BLaER1 (cell line): ENCODE measurements at regions not wholly inside any gene's neighbourhood (a gene's known extent, or its start where the extent isn't known, plus 50 kb on each side); places are given as distances from the start of the nearest gene placed in this dataset.

Source experiments
- H3K27ac ChIP-seq: shearing (Covaris generic); formaldehyde crosslinking; 2 replicates; pipeline ENCODE4 v1.8.1; 2022
- H3K27me3 ChIP-seq: shearing (Covaris generic); formaldehyde crosslinking; 2 replicates; pipeline ENCODE4 v1.8.1; 2022
- H3K36me3 ChIP-seq: shearing (Covaris generic); formaldehyde crosslinking; 2 replicates; pipeline ENCODE4 v1.8.1; 2022
- H3K4me1 ChIP-seq: shearing (Covaris generic); formaldehyde crosslinking; 2 replicates; pipeline ENCODE4 v1.8.1; 2022
- H3K4me2 ChIP-seq: shearing (Covaris generic); formaldehyde crosslinking; 2 replicates; pipeline ENCODE4 v1.8.1; 2022
- H3K4me3 ChIP-seq: shearing (Covaris generic); formaldehyde crosslinking; 2 replicates; pipeline ENCODE4 v1.8.1; 2022
- H3K9ac ChIP-seq: shearing (Covaris generic); formaldehyde crosslinking; 2 replicates; pipeline ENCODE4 v1.8.1; 2022
- H3K9me3 ChIP-seq: shearing (Covaris generic); formaldehyde crosslinking; 2 replicates; pipeline ENCODE4 v1.8.1; 2022
- H4K20me1 ChIP-seq: shearing (Covaris generic); formaldehyde crosslinking; 2 replicates; pipeline ENCODE4 v1.8.1; 2022
- Cebpa-rat ChIP-seq: shearing (Covaris generic); IDR thresholded peaks from 2 replicates; pipeline ENCODE4 v1.8.1; 2022

DNA sequence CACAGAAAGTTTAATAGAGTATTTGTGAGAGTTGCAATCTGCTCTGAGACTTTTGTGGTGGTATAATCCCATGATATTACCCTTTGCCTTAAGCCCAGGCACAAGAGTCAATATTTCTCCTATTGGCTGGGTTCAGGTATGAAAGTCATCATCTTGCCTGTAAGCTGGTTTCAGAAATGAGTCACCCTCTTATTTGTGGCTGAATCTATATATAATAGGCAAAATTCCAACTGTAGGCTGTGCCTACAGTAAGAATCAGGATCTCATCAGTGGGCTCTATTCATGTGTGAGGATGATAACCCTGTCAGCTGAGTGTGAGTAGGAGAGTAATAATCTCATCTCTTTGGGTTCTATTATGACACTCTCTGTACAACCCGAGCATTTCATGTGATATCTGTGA lies 2103.1 kb downstream of the TP53TG3F start:
- no peak overlapping the region for H3K27ac ChIP-seq
- no peak overlapping the region for H3K4me3 ChIP-seq
- H3K27me3 ChIP-seq, result no peaks in the 10 kb centered on the region
- H3K36me3 ChIP-seq, result no peaks in the 10 kb centered on the region
- H4K20me1 ChIP-seq, result no peaks in the 10 kb centered on the region
- no peaks in the 10 kb centered on the region for H3K9me3 ChIP-seq
- no peak overlapping the region for H3K4me2 ChIP-seq
- no peak for TF ChIP-seq Cebpa-rat
- no peak overlapping the region for H3K9ac ChIP-seq
- peaks cover 24% of the 10 kb centered on the region for H3K4me1 ChIP-seq

- Histone ChIP-seq H3K4me2 (no peak overlapping the region), H4K20me1 (no peaks in the 10 kb centered on the region), H3K36me3 (no peaks in the 10 kb centered on the region), H3K4me1 (peaks cover 24% of the 10 kb centered on the region), H3K9me3 (no peaks in the 10 kb centered on the region), H3K4me3 (no peak overlapping the region), H3K27ac (no peak overlapping the region), H3K9ac (no peak overlapping the region), H3K27me3 (no peaks in the 10 kb centered on the region)
- TF ChIP-seq Cebpa-rat, result no peak
These were observed 2103.5 kb downstream of the TP53TG3F start for GRCh38 chr16:35562919-35563318.

GRCh38 chr16:35564148-35564547 lies 2104.7 kb downstream of the TP53TG3F start:
- Histone ChIP-seq H4K20me1 (no peaks in the 10 kb centered on the region), H3K9me3 (no peaks in the 10 kb centered on the region), H3K36me3 (no peaks in the 10 kb centered on the region), H3K27ac (no peak overlapping the region), H3K27me3 (no peaks in the 10 kb centered on the region), H3K4me3 (no peak overlapping the region), H3K9ac (no peak overlapping the region), H3K4me1 (peaks cover 24% of the 10 kb centered on the region), H3K4me2 (no peak overlapping the region)
- no peak for TF ChIP-seq Cebpa-rat

DNA sequence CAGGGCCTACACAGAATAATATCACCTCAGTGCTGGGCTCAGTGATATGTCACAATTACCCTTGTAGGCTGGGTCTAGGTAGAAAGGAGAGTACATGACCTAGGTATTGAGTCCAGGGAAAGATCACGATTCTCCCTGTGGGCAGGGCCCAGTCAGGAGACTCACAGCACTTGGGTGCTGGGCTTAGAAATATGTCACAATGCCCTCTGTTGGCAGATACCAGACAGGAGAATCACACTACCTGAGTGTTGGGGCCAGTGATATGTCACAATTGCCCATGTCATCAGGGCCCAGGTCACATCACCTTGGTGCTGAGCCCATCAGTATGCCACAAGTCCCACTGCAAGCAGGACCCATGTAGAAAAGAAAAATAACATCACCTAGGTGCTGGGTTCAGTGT lies 2105.5 kb downstream of the TP53TG3F start:
- Histone ChIP-seq H3K9ac (no peak overlapping the region), H3K27me3 (no peaks in the 10 kb centered on the region), H3K27ac (no peak overlapping the region), H4K20me1 (no peaks in the 10 kb centered on the region), H3K4me1 (peaks cover 22% of the 10 kb centered on the region), H3K9me3 (no peaks in the 10 kb centered on the region), H3K4me3 (no peak overlapping the region), H3K36me3 (no peaks in the 10 kb centered on the region), H3K4me2 (no peak overlapping the region)
- TF ChIP-seq Cebpa-rat, result no peak

DNA sequence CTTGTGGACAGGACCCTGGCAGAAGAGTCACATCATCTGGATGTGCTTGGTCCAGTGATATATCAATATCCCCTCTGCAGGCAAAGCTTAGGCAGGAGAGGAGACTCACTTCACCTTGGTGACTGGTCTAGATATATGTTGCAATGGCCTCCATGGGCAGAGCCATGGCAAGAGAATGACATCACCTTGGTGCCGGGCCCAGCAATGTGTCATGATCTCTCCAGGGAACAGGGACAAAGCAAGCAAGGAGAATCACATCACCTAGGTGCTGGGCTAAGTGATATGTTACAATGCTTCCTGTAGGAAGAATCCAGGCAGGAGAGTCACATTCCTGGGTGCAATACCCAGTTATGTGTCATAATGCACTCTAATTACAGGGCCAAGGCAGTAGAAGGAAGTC lies 2106.2 kb downstream of the TP53TG3F start:
- Histone ChIP-seq H3K9me3 (no peaks in the 10 kb centered on the region), H3K4me2 (no peak overlapping the region), H4K20me1 (no peaks in the 10 kb centered on the region), H3K9ac (no peak overlapping the region), H3K27ac (no peak overlapping the region), H3K4me1 (peaks cover 15% of the 10 kb centered on the region), H3K36me3 (no peaks in the 10 kb centered on the region), H3K27me3 (no peaks in the 10 kb centered on the region), H3K4me3 (no peak overlapping the region)
- no peak for TF ChIP-seq Cebpa-rat

GRCh38 chr16:35569413-35569812 lies 2110.0 kb downstream of the TP53TG3F start:
- Histone ChIP-seq H3K36me3 (no peaks in the 10 kb centered on the region), H3K27ac (no peak overlapping the region), H3K9me3 (peaks cover 16% of the 10 kb centered on the region), H4K20me1 (no peaks in the 10 kb centered on the region), H3K27me3 (no peaks in the 10 kb centered on the region), H3K4me1 (no peaks in the 10 kb centered on the region), H3K9ac (no peak overlapping the region), H3K4me2 (no peak overlapping the region), H3K4me3 (no peak overlapping the region)
- TF ChIP-seq Cebpa-rat, result no peak

DNA sequence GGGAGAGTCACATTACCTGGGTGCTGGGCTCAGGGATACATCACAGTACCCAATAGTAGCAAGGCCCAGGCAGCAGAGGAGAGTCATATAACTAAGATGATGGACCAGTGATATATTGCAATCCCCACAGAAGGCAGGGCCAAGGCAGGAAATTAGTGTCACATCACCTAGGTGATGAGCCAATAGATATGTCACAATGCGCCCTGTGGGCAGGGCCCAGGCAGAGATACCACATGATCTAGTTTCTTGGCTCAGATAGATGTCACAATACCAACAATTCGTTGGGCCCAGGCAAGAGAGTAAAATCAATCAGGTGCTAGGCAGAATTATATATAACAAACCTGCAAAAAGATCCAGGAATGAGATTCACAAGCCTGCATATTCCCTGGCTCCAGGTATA lies 2111.5 kb downstream of the TP53TG3F start:
- no peak overlapping the region for H3K27ac ChIP-seq
- no peak overlapping the region for H3K4me3 ChIP-seq
- no peak for TF ChIP-seq Cebpa-rat
- no peak overlapping the region for H3K4me2 ChIP-seq
- no peaks in the 10 kb centered on the region for H4K20me1 ChIP-seq
- no peak overlapping the region for H3K9ac ChIP-seq
- no peaks in the 10 kb centered on the region for H3K27me3 ChIP-seq
- no peaks in the 10 kb centered on the region for H3K36me3 ChIP-seq
- H3K9me3 ChIP-seq, result peaks cover 31% of the 10 kb centered on the region
- no peaks in the 10 kb centered on the region for H3K4me1 ChIP-seq

- Histone ChIP-seq H3K4me1 (no peaks in the 10 kb centered on the region), H3K36me3 (no peaks in the 10 kb centered on the region), H3K4me2 (no peak overlapping the region), H3K27ac (no peak overlapping the region), H3K9me3 (peaks cover 35% of the 10 kb centered on the region), H4K20me1 (no peaks in the 10 kb centered on the region), H3K27me3 (no peaks in the 10 kb centered on the region), H3K4me3 (no peak overlapping the region), H3K9ac (no peak overlapping the region)
- TF ChIP-seq Cebpa-rat, result no peak
These were observed 2112.8 kb downstream of the TP53TG3F start for GRCh38 chr16:35572186-35572585.

- Histone ChIP-seq H3K9ac (no peak overlapping the region), H3K27me3 (no peaks in the 10 kb centered on the region), H4K20me1 (no peaks in the 10 kb centered on the region), H3K27ac (no peak overlapping the region), H3K4me3 (no peak overlapping the region), H3K36me3 (no peaks in the 10 kb centered on the region), H3K4me1 (no peaks in the 10 kb centered on the region), H3K4me2 (no peak overlapping the region), H3K9me3 (peaks cover 35% of the 10 kb centered on the region)
- no peak for TF ChIP-seq Cebpa-rat
These were observed 2114.0 kb downstream of the TP53TG3F start for GRCh38 chr16:35573407-35573806.

DNA sequence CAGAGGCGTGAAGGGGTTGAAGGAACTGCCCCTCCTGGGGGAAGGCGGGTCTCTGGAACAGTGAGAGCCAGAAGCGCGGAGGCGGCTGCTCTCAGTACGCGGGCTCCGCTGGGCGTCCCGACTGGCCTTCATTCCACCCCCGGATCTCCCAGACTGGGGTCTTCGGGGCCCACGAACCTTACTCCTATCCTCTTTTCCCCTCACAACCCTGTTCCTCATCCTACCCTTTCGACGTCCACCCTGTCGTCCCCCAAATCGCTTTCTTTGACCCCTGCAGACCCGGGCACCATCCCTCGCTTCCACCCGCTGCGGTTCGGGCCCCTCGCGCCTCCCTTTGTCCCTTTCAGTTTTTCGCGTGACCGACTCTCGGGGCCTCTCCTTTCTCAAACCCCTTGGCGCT lies 2114.6 kb downstream of the TP53TG3F start:
- no peak overlapping the region for H3K9ac ChIP-seq
- peaks cover 35% of the 10 kb centered on the region for H3K9me3 ChIP-seq
- H3K27me3 ChIP-seq, result no peaks in the 10 kb centered on the region

More for the DNA sequence above, 2114.6 kb downstream of the TP53TG3F start:
- Histone ChIP-seq H3K4me1 (no peaks in the 10 kb centered on the region), H3K27ac (no peak overlapping the region), H3K4me3 (no peak overlapping the region), H4K20me1 (no peaks in the 10 kb centered on the region), H3K4me2 (no peak overlapping the region), H3K36me3 (no peaks in the 10 kb centered on the region)
- no peak for TF ChIP-seq Cebpa-rat
